Testis (tissue), 2 donors: ENCODE measurements at regions not wholly inside any gene's neighbourhood (a gene's known extent, or its start where the extent isn't known, plus 50 kb on each side); places are given as distances from the start of the nearest gene placed in this dataset.

Source experiments
- CTCF ChIP-seq, 3 experiments: fragments of 450-650 bp in 2 of 3; fragments of 200-600 bp in 1 of 3; sonication (generic) in 1 of 3; IDR thresholded peaks; one replicate each; pipeline ENCODE4 v1.5.1; 2016 to 2019; ENCODE audit warnings: antibody characterized with exemption in 3 of 3, mild to moderate bottlenecking in 2 of 3, moderate library complexity in 1 of 3
- POLR2A ChIP-seq: fragments of 450-650 bp; IDR thresholded peaks from one replicate; pipeline ENCODE4 v1.6.1; 2017; ENCODE audit warnings: antibody characterized with exemption, mild to moderate bottlenecking, moderate library complexity

DNA sequence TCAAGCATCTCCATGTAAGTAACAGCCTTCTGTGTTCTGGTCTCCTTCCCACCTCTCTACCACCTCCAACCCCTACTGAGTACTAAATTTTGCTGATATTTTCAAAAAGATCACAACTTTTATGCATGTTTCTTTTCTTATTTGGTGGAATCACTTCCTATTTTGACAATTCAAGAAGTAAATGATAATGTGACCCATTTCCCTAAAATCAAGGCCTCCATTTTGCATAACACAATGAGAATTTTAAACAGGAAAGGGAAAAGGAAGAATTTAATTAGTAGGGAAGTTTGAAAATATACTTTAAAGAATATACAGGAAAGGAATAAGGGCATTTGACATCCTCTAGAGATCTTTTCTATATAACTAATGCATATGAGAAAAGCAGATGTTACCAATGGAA is 212.9 kb upstream of the RASA1 start:
- TF ChIP-seq POLR2A: no peak
- TF ChIP-seq CTCF (IDR thresholded peaks at IDR 0.05): no peak
